ENCODE measurements at regions not wholly inside any gene's neighbourhood (a gene's known extent, or its start where the extent isn't known, plus 50 kb on each side); places are given as distances from the start of the nearest gene placed in this dataset.
"Not testable (repeated sequence)": the region's sequence is repeated elsewhere in the genome, so short reads cannot be mapped to it uniquely, and the experiment has no call there.

DNA sequence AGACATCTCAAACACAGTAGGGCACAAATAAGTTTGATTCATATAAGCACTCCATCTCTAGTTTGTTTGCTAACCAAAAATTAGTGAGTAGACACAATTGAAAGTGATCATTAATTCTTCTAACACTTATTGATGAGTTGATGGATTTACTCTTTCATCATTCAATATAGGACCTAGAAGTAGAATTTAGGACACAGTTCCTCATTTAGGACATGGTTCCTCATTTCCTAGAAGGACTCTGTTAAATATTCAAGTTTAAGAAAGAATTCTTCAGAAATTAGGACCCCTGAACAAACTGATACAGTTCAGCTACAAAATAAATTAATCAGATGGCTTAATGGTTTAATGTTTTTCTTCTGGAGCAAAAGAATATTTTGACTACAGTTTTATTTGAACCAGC, 143.5 kb upstream of the PRR16 start:
- in situ Hi-C loops (cut with MboI; ENCODE audit: low pct_unique_long_range_greater_than_20kb, low sequenced_read_pairs, unreplicated experiment): no loop called here
- DNase-seq (ENCODE audit: low spot score): no peak

GRCh38 chr5:120326651-120327050, 137.4 kb upstream of the PRR16 start:
- in situ Hi-C loops (cut with MboI; ENCODE audit: low pct_unique_long_range_greater_than_20kb, low sequenced_read_pairs, unreplicated experiment): no loop called here
- TF ChIP-seq CTCF (IDR thresholded peaks at IDR 0.05; ENCODE audit: extremely low read depth, insufficient read depth, missing control alignments): no peak
- no peak for DNase-seq (ENCODE audit: low spot score)

More for the DNA sequence above, 143.5 kb upstream of the PRR16 start:
- no peak for TF ChIP-seq CTCF (IDR thresholded peaks at IDR 0.05; ENCODE audit: extremely low read depth, insufficient read depth, missing control alignments)

- no peak for TF ChIP-seq CTCF (IDR thresholded peaks at IDR 0.05; ENCODE audit: extremely low read depth, insufficient read depth, missing control alignments)
- in situ Hi-C loops (cut with MboI; ENCODE audit: low pct_unique_long_range_greater_than_20kb, low sequenced_read_pairs, unreplicated experiment): no loop called here
- DNase-seq (ENCODE audit: low spot score): no peak
Observed at GRCh38 chr5:120327180-120327579, 136.9 kb upstream of the PRR16 start.

DNA sequence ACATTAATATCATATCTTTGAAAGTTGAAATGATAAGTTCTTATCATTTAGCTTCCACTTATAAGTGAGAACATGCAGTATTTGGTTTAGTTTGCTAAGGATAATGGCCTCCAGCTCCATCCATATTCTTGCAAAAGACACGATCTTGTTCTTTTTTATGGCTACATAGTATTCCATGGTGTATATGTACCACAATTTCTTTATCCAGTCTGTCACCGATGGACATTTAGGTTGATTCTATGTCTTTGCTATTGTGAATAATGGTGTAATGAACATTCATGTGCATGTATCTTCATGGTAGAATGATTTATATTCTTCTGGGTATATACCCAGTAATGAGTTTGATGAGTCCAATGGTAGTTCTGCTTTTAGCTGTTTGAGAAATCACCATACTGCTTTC, 135.0 kb upstream of the PRR16 start:
- DNase-seq (ENCODE audit: low spot score): no peak
- TF ChIP-seq CTCF (IDR thresholded peaks at IDR 0.05; ENCODE audit: extremely low read depth, insufficient read depth, missing control alignments): no peak
- in situ Hi-C loops (cut with MboI; ENCODE audit: low pct_unique_long_range_greater_than_20kb, low sequenced_read_pairs, unreplicated experiment): no loop called here

DNA sequence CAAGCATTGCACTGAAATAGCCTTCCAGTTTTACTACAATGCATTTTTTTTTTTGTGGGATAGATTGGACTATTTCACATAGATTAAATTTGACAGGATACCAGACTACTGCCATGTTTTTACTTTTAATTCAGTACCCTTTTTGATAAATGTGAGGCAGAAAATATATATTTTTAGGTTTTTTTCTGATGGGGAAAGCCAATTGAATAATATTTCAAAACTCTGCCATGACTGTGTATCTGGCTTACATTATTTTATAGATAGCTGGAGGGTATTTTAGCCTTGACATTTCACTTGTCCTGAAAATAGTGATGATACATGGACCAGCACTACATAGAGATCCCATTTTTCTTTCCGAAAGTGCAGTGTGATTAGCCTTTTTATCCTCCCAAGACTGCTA, 133.5 kb upstream of the PRR16 start:
- TF ChIP-seq CTCF (IDR thresholded peaks at IDR 0.05; ENCODE audit: extremely low read depth, insufficient read depth, missing control alignments): no peak
- in situ Hi-C loops (cut with MboI; ENCODE audit: low pct_unique_long_range_greater_than_20kb, low sequenced_read_pairs, unreplicated experiment): no loop called here
- DNase-seq (ENCODE audit: low spot score): no peak

- no peak for DNase-seq (ENCODE audit: low spot score)
- in situ Hi-C loops (cut with MboI; ENCODE audit: low pct_unique_long_range_greater_than_20kb, low sequenced_read_pairs, unreplicated experiment): no loop called here
- TF ChIP-seq CTCF (IDR thresholded peaks at IDR 0.05; ENCODE audit: extremely low read depth, insufficient read depth, missing control alignments): no peak
Observed at GRCh38 chr5:120344181-120344580, 119.9 kb upstream of the PRR16 start.

DNA sequence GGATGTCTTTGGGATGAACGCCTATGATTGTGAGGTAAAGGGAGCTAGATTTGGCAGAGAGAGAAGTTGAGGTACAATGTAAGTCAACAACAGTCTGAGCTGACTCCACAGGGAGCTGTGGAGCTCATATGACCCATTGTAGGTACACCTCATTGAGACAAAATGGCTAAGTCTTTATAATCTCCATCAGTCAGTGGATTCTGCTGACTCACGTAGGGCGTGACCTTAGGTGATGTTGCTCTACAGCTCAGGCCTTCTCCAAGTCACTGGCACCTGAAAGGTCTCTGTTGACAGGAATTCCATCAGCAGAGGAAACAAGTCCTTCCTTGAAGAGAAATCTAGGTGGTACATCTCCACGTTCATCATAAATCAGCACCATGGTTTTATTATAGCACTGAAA, 118.2 kb upstream of the PRR16 start:
- DNase-seq (ENCODE audit: low spot score): no peak
- in situ Hi-C loops (cut with MboI; ENCODE audit: low pct_unique_long_range_greater_than_20kb, low sequenced_read_pairs, unreplicated experiment): no loop called here
- TF ChIP-seq CTCF (IDR thresholded peaks at IDR 0.05; ENCODE audit: extremely low read depth, insufficient read depth, missing control alignments): no peak

DNA sequence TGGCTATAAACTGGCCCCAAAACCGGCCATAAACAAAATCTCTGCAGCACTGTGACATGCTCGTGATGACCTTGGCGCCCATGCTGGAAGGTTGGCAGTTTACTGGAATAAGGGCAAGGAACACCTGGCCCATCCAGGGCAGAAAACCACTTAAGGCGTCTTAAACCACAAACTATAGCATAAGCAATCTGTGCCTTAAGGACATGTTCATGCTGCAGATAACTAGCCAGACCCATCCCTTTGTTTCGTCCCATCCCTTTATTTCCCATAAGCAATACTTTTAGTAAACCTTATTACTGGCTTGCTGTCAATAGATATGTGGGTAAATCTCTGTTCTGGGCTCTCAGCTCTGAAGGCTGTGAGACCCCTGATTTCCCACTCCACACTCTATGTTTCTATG, 113.0 kb upstream of the PRR16 start:
- in situ Hi-C loops (cut with MboI; ENCODE audit: low pct_unique_long_range_greater_than_20kb, low sequenced_read_pairs, unreplicated experiment); DNase-seq (ENCODE audit: low spot score): not testable (repeated sequence)
